Liver (tissue), 8 donors: ENCODE measurements at regions not wholly inside any gene's neighbourhood (a gene's known extent, or its start where the extent isn't known, plus 50 kb on each side); places are given as distances from the start of the nearest gene placed in this dataset.
"Not testable (repeated sequence)": the region's sequence is repeated elsewhere in the genome, so short reads cannot be mapped to it uniquely, and the experiment has no call there.

Source experiments
- DNase-seq: peaks from one replicate; pipeline ENCODE4 v3.0.0-alpha.2; 2017; ENCODE audit warnings: low spot score
- H3K27ac ChIP-seq, 2 donors: one replicate each; pipeline ENCODE4 v1.7.0; 2013; ENCODE audit warnings: inconsistent platforms in 2 of 2, low read length in 2 of 2, control low read depth in 1 of 2, low read depth in 1 of 2, mild to moderate bottlenecking in 1 of 2
- H3K27me3 ChIP-seq, 4 donors: one replicate each; pipeline versions ENCODE4 v1.6.1 to v1.7.0; 2013; ENCODE audit warnings: low read length in 3 of 4, inconsistent platforms in 1 of 4, mild to moderate bottlenecking in 1 of 4, moderate library complexity in 1 of 4; ENCODE audit not compliant: control insufficient read depth in 4 of 4, insufficient read depth in 4 of 4
- H3K36me3 ChIP-seq, 4 donors: one replicate each; pipeline versions ENCODE4 v1.6.1 to v1.7.0; 2013; ENCODE audit warnings: low read length in 3 of 4, mild to moderate bottlenecking in 3 of 4, low read depth in 1 of 4, moderate library complexity in 1 of 4; ENCODE audit not compliant: control insufficient read depth in 4 of 4, insufficient read depth in 3 of 4
- H3K4me1 ChIP-seq, 4 donors: one replicate each; pipeline versions ENCODE4 v1.6.1 to v1.7.0; 2013; ENCODE audit warnings: low read length in 3 of 4, mild to moderate bottlenecking in 3 of 4, moderate library complexity in 1 of 4; ENCODE audit not compliant: control insufficient read depth in 4 of 4, insufficient read depth in 4 of 4
- H3K4me3 ChIP-seq, 3 donors: one replicate each; pipeline versions ENCODE4 v1.6.1 to v1.7.0; 2013; ENCODE audit warnings: low read length in 3 of 3, control low read depth in 1 of 3, low read depth in 1 of 3, mild to moderate bottlenecking in 1 of 3
- H3K9ac ChIP-seq, 2 donors: one replicate each; pipeline ENCODE4 v1.7.0; 2013; ENCODE audit warnings: low read length in 2 of 2, mild to moderate bottlenecking in 2 of 2, moderate library complexity in 2 of 2, control low read depth in 1 of 2, low read depth in 1 of 2
- H3K9me3 ChIP-seq, 4 donors: one replicate each; pipeline versions ENCODE4 v1.6.1 to v1.7.0; 2013; ENCODE audit warnings: low read length in 3 of 4; ENCODE audit not compliant: control insufficient read depth in 4 of 4
- ATF3 ChIP-seq: IDR thresholded peaks from 2 replicates; pipeline ENCODE4 v1.6.1; 2016; ENCODE audit warnings: antibody characterized with exemption
- CTCF ChIP-seq: fragments of 150-350 bp; IDR thresholded peaks from 2 replicates; pipeline ENCODE4 v1.5.1; 2017; ENCODE audit warnings: improper control_type of control experiment, low read depth, low read length; ENCODE audit not compliant: missing input control
- EGR1 ChIP-seq, 2 donors: IDR thresholded peaks; 2 replicates each; pipeline ENCODE4 v1.6.1; 2016 to 2018; ENCODE audit warnings: antibody characterized with exemption in 2 of 2, low read depth in 2 of 2
- FOXA1 ChIP-seq: IDR thresholded peaks from 2 replicates; pipeline ENCODE4 v1.6.1; 2016; ENCODE audit warnings: antibody characterized with exemption
- FOXA2 ChIP-seq: IDR thresholded peaks from 2 replicates; pipeline ENCODE4 v1.6.1; 2016; ENCODE audit warnings: antibody characterized with exemption
- GABPA ChIP-seq, 2 donors: IDR thresholded peaks in 1 of 2; conservative IDR thresholded peaks in 1 of 2; 2 replicates each; pipeline ENCODE4 v1.6.1; 2016; ENCODE audit warnings: antibody characterized with exemption in 2 of 2, mild to moderate bottlenecking in 1 of 2, moderate library complexity in 1 of 2
- HNF4A ChIP-seq, 2 donors: conservative IDR thresholded peaks; 2 replicates each; pipeline ENCODE4 v1.6.1; 2016; ENCODE audit warnings: antibody characterized with exemption in 2 of 2, mild to moderate bottlenecking in 2 of 2
- HNF4G ChIP-seq: IDR thresholded peaks from 2 replicates; pipeline ENCODE4 v1.6.1; 2016; ENCODE audit warnings: antibody characterized with exemption
- MAX ChIP-seq: IDR thresholded peaks from 2 replicates; pipeline ENCODE4 v1.6.1; 2016; ENCODE audit warnings: antibody characterized with exemption
- NR2F2 ChIP-seq: IDR thresholded peaks from 2 replicates; pipeline ENCODE4 v1.6.1; 2016; ENCODE audit warnings: antibody characterized with exemption
- RAD21 ChIP-seq, 2 donors: IDR thresholded peaks; 2 replicates each; pipeline ENCODE4 v1.6.1; 2016; ENCODE audit warnings: antibody characterized with exemption in 2 of 2, mild to moderate bottlenecking in 2 of 2
- REST ChIP-seq: IDR thresholded peaks from 2 replicates; pipeline ENCODE4 v1.6.1; 2016; ENCODE audit warnings: antibody characterized with exemption, mild to moderate bottlenecking
- RXRA ChIP-seq, 2 donors: IDR thresholded peaks; 2 replicates each; pipeline ENCODE4 v1.6.1; 2017 to 2018; ENCODE audit warnings: antibody characterized with exemption in 2 of 2, mild to moderate bottlenecking in 1 of 2
- SP1 ChIP-seq: IDR thresholded peaks from 2 replicates; pipeline ENCODE4 v1.6.1; 2018; ENCODE audit warnings: antibody characterized with exemption, mild to moderate bottlenecking
- TAF1 ChIP-seq: conservative IDR thresholded peaks from 2 replicates; pipeline ENCODE4 v1.6.1; 2016; ENCODE audit warnings: antibody characterized with exemption, mild to moderate bottlenecking
- YY1 ChIP-seq: IDR thresholded peaks from 2 replicates; pipeline ENCODE4 v1.6.1; 2016; ENCODE audit warnings: antibody characterized with exemption, mild to moderate bottlenecking
- ZBTB33 ChIP-seq: IDR thresholded peaks from 2 replicates; pipeline ENCODE4 v1.6.1; 2016; ENCODE audit warnings: antibody characterized with exemption
- WGBS: extraction: QIAGEN DNeasy Blood & Tissue Kit; methylation state at CpG from one replicate; pipeline ENCODE4 v1.1.7; 2013; 5-methylcytosine and 5-hydroxymethylcytosine counted together
- donor health status: healthy.
- donor health status: healthy.
- donor health status: healthy.
- donor health status: healthy.
- donor health status: healthy.

- 66% methylated on average over 5 of the region's 5 CpGs for WGBS
- DNase-seq = no peak
Measured at GRCh38 chr6:137297887-137298286, 78.7 kb upstream of the IFNGR1 start.

GRCh38 chr6:137292326-137292725 is 73.1 kb upstream of the IFNGR1 start:
- H3K4me1 ChIP-seq, H3K36me3 ChIP-seq: not testable (repeated sequence)
- WGBS = 90% methylated on average over 3 of the region's 3 CpGs

More at GRCh38 chr6:137297887-137298286, 78.7 kb upstream of the IFNGR1 start:
- Histone ChIP-seq H3K9ac (no peak overlapping the region), H3K4me3 (no peak overlapping the region), H3K36me3 (no peaks in the 10 kb centered on the region), H3K27me3 (no peaks in the 10 kb centered on the region), H3K27ac (no peak overlapping the region), H3K9me3 (no peaks in the 10 kb centered on the region), H3K4me1 (no peaks in the 10 kb centered on the region)
- TF ChIP-seq EGR1 (IDR thresholded peaks at IDR 0.05; ENCODE audit: low read depth in 2 of 2) (peak in 1 of 2 donors; percentile 21), ATF3 (no peak), ZBTB33 (no peak), RXRA (IDR thresholded peaks at IDR 0.05) (no peak), MAX (peak; percentile 41), HNF4A (conservative IDR thresholded peaks at IDR 0.05) (no peak), NR2F2 (no peak), RAD21 (IDR thresholded peaks at IDR 0.05) (no peak), FOXA2 (no peak)

GRCh38 chr6:137291441-137291840 is 72.3 kb upstream of the IFNGR1 start:
- TF ChIP-seq REST = no peak
- no peak for TF ChIP-seq HNF4G
- TF ChIP-seq SP1 = no peak
- no peak for TF ChIP-seq GABPA (IDR thresholded peaks at IDR 0.05 in 1 of 2, conservative IDR thresholded peaks at IDR 0.05 in 1 of 2)
- TF ChIP-seq FOXA1 = no peak
- TF ChIP-seq YY1 = no peak
- TF ChIP-seq EGR1 (IDR thresholded peaks at IDR 0.05; ENCODE audit: low read depth in 2 of 2) = no peak
- no peak for TF ChIP-seq RXRA (IDR thresholded peaks at IDR 0.05)
- TF ChIP-seq CTCF = no peak
- TF ChIP-seq TAF1 = no peak
- no peak for TF ChIP-seq ATF3
- TF ChIP-seq HNF4A (conservative IDR thresholded peaks at IDR 0.05) = no peak
- no peak for TF ChIP-seq RAD21 (IDR thresholded peaks at IDR 0.05)
- no peak for TF ChIP-seq MAX
- TF ChIP-seq NR2F2 = no peak
- TF ChIP-seq FOXA2 = no peak
- 56% methylated on average over 3 of the region's 3 CpGs for WGBS
- H3K36me3 ChIP-seq = no peaks in the 10 kb centered on the region
- peaks cover 0 to 2% (median under 1%) of the 10 kb centered on the region in 4 donors for H3K9me3 ChIP-seq
- DNase-seq = no peak
- H3K4me3 ChIP-seq = no peak overlapping the region
- no peak overlapping the region for H3K9ac ChIP-seq
- no peaks in the 10 kb centered on the region for H3K27me3 ChIP-seq
- H3K4me1 ChIP-seq = no peaks in the 10 kb centered on the region
- H3K27ac ChIP-seq = no peak overlapping the region

More at GRCh38 chr6:137292326-137292725, 73.1 kb upstream of the IFNGR1 start:
- H3K9ac ChIP-seq, H3K27me3 ChIP-seq, H3K9me3 ChIP-seq, H3K27ac ChIP-seq, DNase-seq, H3K4me3 ChIP-seq: not testable (repeated sequence)
